ENCODE measurements at regions not wholly inside any gene's neighbourhood (a gene's known extent, or its start where the extent isn't known, plus 50 kb on each side); places are given as distances from the start of the nearest gene placed in this dataset.

DNA sequence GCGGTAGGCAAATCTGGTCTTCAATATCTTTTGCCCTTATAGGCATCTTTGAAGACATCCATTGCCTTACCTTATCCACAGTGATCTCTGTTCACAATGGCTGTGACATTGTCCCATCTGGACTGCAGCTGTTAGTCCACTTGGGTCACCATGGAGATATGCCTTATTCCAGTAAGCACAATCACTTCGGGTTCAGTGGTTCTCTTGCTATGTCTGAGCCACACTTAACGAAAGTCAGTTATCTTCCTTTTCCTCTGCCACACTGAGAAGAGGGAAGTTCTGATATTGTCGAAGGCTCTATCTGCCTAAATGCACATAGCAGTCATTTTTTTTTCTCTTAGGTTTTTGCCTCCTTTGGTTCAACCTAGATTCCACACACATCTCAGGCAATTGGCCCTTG is 119.0 kb upstream of the SATB1 start:
- Histone ChIP-seq H3K27me3 (ENCODE audit: control insufficient read depth, insufficient read depth, low read length) (no peaks in the 10 kb centered on the region), H3K4me3 (ENCODE audit: low read depth, low read length) (no peak overlapping the region), H3K9me3 (ENCODE audit: control insufficient read depth, insufficient read depth, low read length) (no peaks in the 10 kb centered on the region; the same call in 1 of the 2 replicates), H3K27ac (ENCODE audit: low read depth, low read length) (no peak overlapping the region)
- ChIA-PET CTCF (no interaction called here), POLR2A (no interaction called here)
- TF ChIP-seq, protein P1, sequence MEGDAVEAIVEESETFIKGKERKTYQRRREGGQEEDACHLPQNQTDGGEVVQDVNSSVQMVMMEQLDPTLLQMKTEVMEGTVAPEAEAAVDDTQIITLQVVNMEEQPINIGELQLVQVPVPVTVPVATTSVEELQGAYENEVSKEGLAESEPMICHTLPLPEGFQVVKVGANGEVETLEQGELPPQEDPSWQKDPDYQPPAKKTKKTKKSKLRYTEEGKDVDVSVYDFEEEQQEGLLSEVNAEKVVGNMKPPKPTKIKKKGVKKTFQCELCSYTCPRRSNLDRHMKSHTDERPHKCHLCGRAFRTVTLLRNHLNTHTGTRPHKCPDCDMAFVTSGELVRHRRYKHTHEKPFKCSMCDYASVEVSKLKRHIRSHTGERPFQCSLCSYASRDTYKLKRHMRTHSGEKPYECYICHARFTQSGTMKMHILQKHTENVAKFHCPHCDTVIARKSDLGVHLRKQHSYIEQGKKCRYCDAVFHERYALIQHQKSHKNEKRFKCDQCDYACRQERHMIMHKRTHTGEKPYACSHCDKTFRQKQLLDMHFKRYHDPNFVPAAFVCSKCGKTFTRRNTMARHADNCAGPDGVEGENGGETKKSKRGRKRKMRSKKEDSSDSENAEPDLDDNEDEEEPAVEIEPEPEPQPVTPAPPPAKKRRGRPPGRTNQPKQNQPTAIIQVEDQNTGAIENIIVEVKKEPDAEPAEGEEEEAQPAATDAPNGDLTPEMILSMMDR (IDR thresholded peaks at IDR 0.05; ENCODE audit: low read depth, low read length) = no peak
- no peak for DNase-seq (ENCODE audit: low read depth, low spot score)

DNA sequence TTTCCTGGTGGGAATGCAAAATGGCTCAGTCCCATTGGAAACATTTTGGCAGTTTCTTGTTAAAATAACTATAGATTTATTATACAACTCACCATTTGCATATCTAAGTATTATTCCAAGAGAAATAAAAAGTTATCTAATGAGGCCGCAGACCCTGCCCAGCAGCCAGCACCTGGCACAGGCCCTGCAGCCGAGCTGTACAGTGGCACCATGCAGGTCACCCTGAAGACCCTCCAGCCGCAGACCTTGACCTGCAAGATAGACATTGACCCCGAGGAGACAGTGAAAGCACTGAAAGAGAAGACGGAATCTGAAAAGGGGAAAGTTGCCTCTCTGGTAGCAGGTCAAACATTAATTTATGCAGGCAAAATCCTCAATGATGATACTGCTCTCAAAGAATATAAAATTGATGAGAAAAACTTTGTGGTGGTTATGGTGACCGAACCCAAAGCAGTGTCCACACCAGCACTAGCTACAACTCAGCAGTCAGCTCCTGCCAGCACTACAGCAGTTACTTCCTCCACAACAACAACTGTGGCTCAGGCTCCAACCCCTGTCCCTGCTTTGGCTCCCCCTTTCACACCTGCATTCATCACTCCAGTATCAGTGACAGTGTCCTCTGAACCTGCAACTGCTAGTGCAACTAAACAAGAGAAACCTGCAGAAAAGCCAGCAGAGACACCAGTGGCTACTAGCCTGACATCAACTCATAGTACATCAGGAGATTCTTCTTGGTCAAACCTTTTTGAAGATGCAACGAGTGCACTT is 113.5 kb upstream of the SATB1 start:
- TF ChIP-seq, protein P1 (IDR thresholded peaks at IDR 0.05; ENCODE audit: low read depth, low read length) = no peak
- DNase-seq (ENCODE audit: low read depth, low spot score) = no peak
- Histone ChIP-seq H3K27me3 (ENCODE audit: control insufficient read depth, insufficient read depth, low read length) (no peaks in the 10 kb centered on the region), H3K9me3 (ENCODE audit: control insufficient read depth, insufficient read depth, low read length) (peaks cover 7% of the 10 kb centered on the region), H3K27ac (ENCODE audit: low read depth, low read length) (no peak overlapping the region), H3K4me3 (ENCODE audit: low read depth, low read length) (no peak overlapping the region)
- ChIA-PET POLR2A (no interaction called here), CTCF (no interaction called here)

DNA sequence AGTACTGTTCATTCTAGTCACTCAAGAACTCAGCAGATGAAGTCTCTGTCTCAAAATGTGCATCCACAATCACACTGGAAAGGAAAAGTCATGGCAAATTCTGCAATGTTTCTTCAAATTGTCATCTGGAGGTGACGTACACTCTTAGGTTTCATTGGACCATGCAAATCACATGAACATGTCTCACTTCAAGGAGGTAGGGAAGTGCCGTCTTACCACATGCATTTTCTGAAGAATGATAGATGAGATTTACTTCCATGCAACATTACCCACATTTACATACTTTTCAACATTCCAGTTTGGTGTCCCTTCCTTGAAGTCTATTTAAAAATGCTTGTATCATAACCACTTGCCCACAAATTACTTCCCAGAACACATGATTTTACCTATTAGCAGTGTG is 107.9 kb upstream of the SATB1 start:
- no peak for DNase-seq (ENCODE audit: low read depth, low spot score)
- ChIA-PET CTCF (no interaction called here), POLR2A (no interaction called here)
- Histone ChIP-seq H3K27me3 (ENCODE audit: control insufficient read depth, insufficient read depth, low read length) (no peaks in the 10 kb centered on the region), H3K27ac (ENCODE audit: low read depth, low read length) (no peak overlapping the region), H3K4me3 (ENCODE audit: low read depth, low read length) (no peak overlapping the region), H3K9me3 (ENCODE audit: control insufficient read depth, insufficient read depth, low read length) (0 out of 2 replicates have a peak, but pooled peaks cover 2% of the 10 kb centered on the region)
- TF ChIP-seq, protein P1 (IDR thresholded peaks at IDR 0.05; ENCODE audit: low read depth, low read length) = no peak

DNA sequence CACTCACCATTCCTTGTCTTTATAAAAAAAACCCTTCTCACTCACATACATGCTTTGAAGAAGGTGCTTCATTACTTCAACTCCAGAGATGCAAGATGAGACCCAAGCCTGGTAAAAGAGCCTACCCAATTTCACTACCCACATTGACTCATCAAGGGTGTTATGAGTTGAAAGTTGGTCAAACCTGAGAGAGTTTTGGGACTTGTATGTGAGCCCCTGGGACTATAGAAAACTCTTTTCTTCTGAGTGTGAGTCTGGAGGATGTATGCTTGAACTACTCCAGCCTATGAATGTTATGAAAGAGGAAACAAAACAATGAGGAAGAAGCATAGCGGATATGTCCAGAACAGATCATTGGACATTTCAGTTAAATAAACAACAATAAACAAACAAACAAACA is 106.5 kb upstream of the SATB1 start:
- TF ChIP-seq, protein P1 (IDR thresholded peaks at IDR 0.05; ENCODE audit: low read depth, low read length) = no peak
- POLR2A ChIA-PET = no interaction called here
- H3K9me3 ChIP-seq (ENCODE audit: control insufficient read depth, insufficient read depth, low read length) = peaks cover 2% of the 10 kb centered on the region; the same call in 1 of the 2 replicates
- H3K27me3 ChIP-seq (ENCODE audit: control insufficient read depth, insufficient read depth, low read length) = no peaks in the 10 kb centered on the region
- H3K27ac ChIP-seq (ENCODE audit: low read depth, low read length) = no peak overlapping the region
- H3K4me3 ChIP-seq (ENCODE audit: low read depth, low read length) = no peak overlapping the region
- CTCF ChIA-PET = no interaction called here
- no peak for DNase-seq (ENCODE audit: low read depth, low spot score)

DNA sequence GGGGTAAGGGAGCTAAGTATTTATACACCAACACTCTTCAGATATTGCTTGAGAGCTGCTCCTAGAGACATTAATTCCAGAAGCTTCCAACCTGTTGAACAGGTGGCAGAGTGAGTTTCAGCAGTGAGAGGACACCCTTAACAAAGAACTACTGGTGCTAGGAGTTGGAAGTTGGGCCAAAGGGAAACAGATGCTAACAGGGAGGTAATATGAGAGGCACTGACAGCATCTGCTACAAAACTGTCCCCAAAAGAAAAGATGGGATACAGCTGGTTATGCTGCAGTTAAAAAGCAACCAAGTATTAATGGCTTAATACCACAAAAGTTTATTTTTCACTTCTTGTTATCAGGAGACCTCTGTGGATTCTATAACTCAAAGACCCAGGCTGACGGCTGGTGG is 104.5 kb upstream of the SATB1 start:
- H3K9me3 ChIP-seq (ENCODE audit: control insufficient read depth, insufficient read depth, low read length) = peaks cover 2% of the 10 kb centered on the region; the same call in 1 of the 2 replicates
- DNase-seq (ENCODE audit: low read depth, low spot score) = no peak
- TF ChIP-seq, protein P1 (IDR thresholded peaks at IDR 0.05; ENCODE audit: low read depth, low read length) = no peak
- H3K27ac ChIP-seq (ENCODE audit: low read depth, low read length) = no peak overlapping the region
- CTCF ChIA-PET = no interaction called here
- H3K4me3 ChIP-seq (ENCODE audit: low read depth, low read length) = no peak overlapping the region
- POLR2A ChIA-PET = no interaction called here
- no peaks in the 10 kb centered on the region for H3K27me3 ChIP-seq (ENCODE audit: control insufficient read depth, insufficient read depth, low read length)

Measured in AG04450 (cell line).